ENCODE measurements at regions not wholly inside any gene's neighbourhood (a gene's known extent, or its start where the extent isn't known, plus 50 kb on each side); places are given as distances from the start of the nearest gene placed in this dataset.
A peak's percentile ranks its signal among the peaks of the same experiment; 100 is the strongest.
"Not testable (repeated sequence)": the region's sequence is repeated elsewhere in the genome, so short reads cannot be mapped to it uniquely, and the experiment has no call there.

GRCh38 chr10:28354511-28354910 is 51.6 kb upstream of the MPP7 start:
- FAIRE-seq, result no peak

DNA sequence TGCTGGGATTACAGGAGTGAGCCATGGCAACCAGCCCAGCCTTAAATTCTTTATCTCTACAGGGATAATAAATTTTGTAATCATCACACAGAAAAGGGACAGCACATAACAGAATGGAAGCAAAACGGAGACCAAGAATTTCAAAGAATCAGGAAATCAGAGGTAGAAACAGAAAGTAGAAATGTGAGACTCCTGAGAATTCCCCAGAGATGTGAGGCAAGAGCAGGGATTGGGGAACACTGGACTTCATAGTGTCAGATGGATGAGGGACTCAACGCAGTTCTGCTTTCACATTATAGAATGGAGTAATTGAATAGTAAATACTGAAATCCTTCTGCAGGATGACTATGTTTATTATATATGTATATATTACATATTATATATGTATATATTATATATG is 52.5 kb upstream of the MPP7 start:
- FAIRE-seq, result no peak

DNA sequence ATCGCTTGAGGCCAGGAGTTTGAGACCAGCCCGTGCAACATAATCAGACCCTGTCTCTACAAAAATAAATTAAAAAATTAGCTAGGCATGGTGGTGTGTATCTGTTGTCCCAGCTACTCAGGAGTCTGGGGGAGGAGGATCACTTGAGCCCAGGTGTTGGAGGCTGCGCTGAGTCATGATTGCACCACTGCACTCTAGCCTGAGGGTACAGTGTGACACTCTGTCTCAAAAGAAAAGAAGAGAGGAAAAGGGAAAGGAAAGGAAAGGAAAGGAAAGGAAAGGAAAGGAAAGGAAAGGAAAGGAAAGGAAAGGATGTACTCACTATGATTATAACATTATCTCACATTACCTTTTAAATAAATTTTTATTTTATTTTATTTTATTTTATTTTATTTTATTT is 56.5 kb upstream of the MPP7 start:
- no peak for FAIRE-seq

- no peak for FAIRE-seq
Measured at GRCh38 chr10:28360175-28360574, 57.3 kb upstream of the MPP7 start.

DNA sequence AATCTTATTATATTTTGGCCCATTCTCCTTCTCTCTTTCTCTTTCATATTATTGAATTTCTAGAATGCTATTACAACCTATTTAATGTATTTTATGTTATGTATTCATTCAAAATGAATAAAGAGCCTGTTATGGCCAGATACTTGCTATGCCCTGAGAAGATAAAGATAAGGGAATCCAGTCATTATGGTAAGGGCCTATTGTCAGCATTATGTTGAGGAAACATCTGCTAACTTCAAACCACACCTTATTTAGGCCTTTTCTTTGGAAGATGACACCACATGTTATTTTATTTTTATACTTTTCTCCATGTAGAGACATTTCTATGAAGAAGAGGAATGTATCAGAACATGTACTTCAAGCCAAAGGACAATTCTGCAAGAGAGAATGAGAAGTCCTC is 60.5 kb upstream of the MPP7 start:
- FAIRE-seq, result no peak

- no peak for FAIRE-seq
Measured at GRCh38 chr10:28365840-28366239, 63.0 kb upstream of the MPP7 start.

- no peak for FAIRE-seq
Measured at GRCh38 chr10:28366994-28367393, 64.1 kb upstream of the MPP7 start.

- FAIRE-seq, result no peak
Measured at GRCh38 chr10:28367413-28367812, 64.5 kb upstream of the MPP7 start.

DNA sequence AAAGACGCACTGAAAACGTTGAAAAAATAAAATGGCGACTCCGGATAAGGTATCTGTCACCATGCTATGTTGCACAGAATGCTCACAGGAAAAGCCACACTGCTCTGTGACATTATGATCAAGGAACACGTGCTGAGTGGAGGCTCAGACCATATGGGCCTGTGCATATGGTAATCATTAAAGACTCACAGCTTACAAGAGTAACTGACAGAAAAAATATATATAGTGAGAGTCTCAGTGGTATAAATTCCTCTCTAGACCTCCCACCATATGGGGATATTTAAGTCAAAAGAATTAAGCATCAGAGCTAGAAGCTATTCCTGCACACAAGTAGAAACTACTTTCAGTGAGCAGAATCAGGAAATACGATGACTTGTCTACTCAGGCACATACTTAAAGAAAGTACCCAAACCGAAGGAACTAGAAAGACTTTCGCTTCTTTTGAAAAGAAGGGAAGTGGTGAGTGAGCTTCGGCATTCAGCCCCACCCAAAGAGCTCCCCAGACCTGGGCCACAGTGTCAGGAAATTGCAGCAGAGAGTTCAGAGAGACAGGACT is 65.1 kb upstream of the MPP7 start:
- no peak for FAIRE-seq

DNA sequence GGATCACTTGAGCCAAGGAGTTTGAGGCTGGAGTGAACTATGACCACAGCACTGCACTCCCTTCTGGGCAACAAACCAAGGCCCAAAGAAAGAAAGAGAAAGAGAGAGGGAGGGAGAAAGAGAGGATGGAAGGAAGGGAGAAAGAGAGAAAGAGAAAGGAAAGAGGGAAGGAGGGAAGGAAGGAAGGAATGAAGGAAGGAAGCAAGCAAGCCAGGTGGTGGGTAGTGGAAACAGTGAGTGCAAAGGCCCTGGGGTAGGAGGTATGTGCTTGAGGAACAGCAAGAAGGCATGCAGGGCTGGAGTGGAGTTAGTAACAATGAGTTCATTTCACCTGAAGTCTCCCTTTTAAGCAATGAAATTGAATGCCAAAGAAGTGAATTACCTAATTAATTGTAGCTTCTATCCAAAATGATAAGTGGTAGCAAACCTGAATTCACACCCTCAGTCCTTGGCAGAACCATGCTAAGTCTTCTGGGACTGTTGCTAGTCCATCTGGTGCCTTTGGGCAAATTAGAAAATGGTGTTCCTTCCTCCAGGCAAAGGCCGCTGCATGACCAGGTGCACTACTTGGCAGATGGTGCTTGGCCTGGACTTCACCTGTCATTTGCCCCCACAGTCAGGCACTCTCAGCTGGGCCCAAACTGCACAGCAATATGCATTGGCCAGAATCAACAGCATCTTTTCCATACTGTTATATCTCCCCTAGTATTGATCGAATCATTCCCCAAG is 67.4 kb upstream of the MPP7 start:
- no peak for FAIRE-seq

GRCh38 chr10:28371638-28372037 is 68.8 kb upstream of the MPP7 start:
- not testable (repeated sequence) for FAIRE-seq

- FAIRE-seq, result no peak
Measured at GRCh38 chr10:28374036-28374435, 71.2 kb upstream of the MPP7 start.

DNA sequence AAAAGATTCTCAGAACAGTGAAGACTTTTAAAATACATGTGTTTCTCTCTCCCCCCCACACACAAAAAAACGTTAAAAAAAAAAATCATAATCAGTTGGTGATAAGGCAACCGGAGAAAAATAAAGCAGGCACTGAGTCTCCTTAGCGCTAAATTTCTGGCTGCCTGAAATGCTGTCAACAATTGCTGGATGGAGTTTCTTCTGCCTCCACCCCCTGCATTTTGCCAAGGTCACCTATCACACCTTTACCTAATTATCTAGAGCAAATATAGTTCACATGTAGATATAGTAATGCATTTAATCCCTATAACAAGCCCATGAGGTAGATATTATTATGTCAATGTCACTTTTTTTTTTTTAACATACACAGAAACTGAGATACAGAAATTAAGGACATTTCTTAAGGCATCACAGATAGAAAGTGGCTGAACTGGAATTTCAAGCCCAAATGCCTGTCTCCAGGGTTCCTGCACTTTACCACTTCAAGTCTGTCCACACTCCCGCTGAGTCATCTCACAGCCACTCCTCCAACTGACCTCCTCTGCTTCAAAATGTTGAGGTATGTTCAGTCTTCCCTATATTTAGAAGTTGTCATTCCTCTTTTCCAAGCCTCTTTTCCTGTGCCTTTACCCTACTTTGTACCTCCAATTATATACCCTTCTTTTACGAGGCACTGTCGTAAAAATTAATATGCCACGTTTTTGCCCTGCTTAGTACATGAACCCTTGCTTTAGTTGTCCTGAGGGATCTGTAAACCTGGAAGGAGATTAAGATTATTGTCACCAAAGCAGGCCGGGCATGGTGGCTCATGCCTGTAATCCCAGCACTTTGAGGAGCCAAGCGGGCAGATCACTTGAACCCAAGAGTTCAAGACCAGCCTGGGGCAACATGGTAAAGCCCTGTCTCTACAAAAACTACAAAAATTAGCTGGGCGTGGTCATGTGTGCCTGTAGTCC is 72.8 kb upstream of the MPP7 start:
- no peak for FAIRE-seq

- FAIRE-seq, result no peak
Measured at GRCh38 chr10:28378986-28379585, 76.2 kb upstream of the MPP7 start.

GRCh38 chr10:28381466-28381865 is 78.6 kb upstream of the MPP7 start:
- FAIRE-seq, result no peak

- FAIRE-seq, result peak; percentile 97
Measured at GRCh38 chr10:28381903-28382347, 79.1 kb upstream of the MPP7 start.

- no peak for FAIRE-seq
Measured at GRCh38 chr10:28382525-28383269, 79.8 kb upstream of the MPP7 start.

- FAIRE-seq, result no peak
Measured at GRCh38 chr10:28384557-28384956, 81.7 kb upstream of the MPP7 start.

GRCh38 chr10:28385748-28386502 is 83.1 kb upstream of the MPP7 start:
- FAIRE-seq, result no peak

DNA sequence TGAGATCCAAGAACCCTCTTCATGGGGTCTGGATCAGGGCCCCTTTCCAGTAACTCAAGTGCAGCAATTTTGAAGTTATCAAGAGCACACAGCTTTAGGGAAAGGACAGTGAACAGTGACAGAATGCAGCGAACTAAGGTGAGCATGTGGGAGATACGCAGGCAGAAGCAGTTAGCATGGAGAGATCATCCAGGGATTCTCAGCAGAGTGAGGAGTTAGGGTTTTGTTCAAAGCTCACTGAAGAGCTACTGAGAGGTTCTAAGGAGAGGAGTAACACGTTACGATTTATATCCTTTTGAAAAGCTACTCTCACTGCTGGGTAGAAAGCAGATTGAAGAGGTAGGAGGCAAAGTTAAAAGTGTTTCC is 83.6 kb upstream of the MPP7 start:
- no peak for FAIRE-seq

DNA sequence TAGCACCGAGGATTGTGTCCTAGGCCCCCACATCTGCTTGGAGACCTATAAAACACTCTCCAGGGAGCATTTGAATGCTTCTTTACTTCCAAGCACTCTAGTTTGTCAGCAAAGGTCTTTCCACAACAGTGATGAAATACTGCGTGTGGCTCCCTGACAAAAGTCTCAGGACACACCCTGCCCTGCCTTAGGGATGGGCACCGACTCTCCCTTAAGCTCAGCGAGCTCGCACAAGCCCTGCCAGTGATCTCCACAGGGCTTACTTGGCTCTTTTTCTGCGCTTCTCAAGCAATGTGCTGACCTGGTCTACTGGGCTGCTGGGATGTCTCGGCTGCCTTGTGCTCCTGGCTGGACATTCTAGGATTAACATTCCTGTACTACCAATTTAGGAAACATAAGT is 84.3 kb upstream of the MPP7 start:
- FAIRE-seq, result no peak

GRCh38 chr10:28391283-28391682 is 88.4 kb upstream of the MPP7 start:
- FAIRE-seq, result no peak

All from TTC549 (cell line).